H9 (cell line): ENCODE measurements at regions not wholly inside any gene's neighbourhood (a gene's known extent, or its start where the extent isn't known, plus 50 kb on each side); places are given as distances from the start of the nearest gene placed in this dataset.
A peak's percentile ranks its signal among the peaks of the same experiment; 100 is the strongest.

Source experiments
- DNase-seq: peaks from one replicate; pipeline ENCODE4 v3.0.0-alpha.2; 2017
- H2AFZ ChIP-seq: one replicate; pipeline ENCODE4 v1.6.1; 2013; ENCODE audit warnings: mild to moderate bottlenecking, low read length, control low read depth, moderate library complexity
- H2AK5ac ChIP-seq: 2 replicates; pipeline ENCODE4 v1.6.1; 2013; ENCODE audit warnings: low read length, control low read depth, mixed read lengths; ENCODE audit not compliant: insufficient read length
- H2BK120ac ChIP-seq: one replicate; pipeline ENCODE4 v1.6.1; 2013; ENCODE audit warnings: low read depth, mild to moderate bottlenecking, low read length, control low read depth, inconsistent platforms; ENCODE audit not compliant: poor library complexity, severe bottlenecking
- H2BK12ac ChIP-seq: 2 replicates; pipeline ENCODE4 v1.6.1; 2013; ENCODE audit warnings: low read length, control low read depth, mixed read lengths, low read depth; ENCODE audit not compliant: insufficient read length
- H2BK15ac ChIP-seq: 2 replicates; pipeline ENCODE4 v1.6.1; 2013; ENCODE audit warnings: low read depth, low read length, control low read depth
- H2BK20ac ChIP-seq: one replicate; pipeline ENCODE4 v1.6.1; 2013; ENCODE audit warnings: low read depth, mild to moderate bottlenecking, low read length, control low read depth, inconsistent platforms; ENCODE audit not compliant: poor library complexity, severe bottlenecking
- H2BK5ac ChIP-seq: 2 replicates; pipeline ENCODE4 v1.6.1; 2013; ENCODE audit warnings: low read length, control low read depth, mixed read lengths; ENCODE audit not compliant: insufficient read length
- H3K14ac ChIP-seq: 2 replicates; pipeline ENCODE4 v1.6.1; 2013; ENCODE audit warnings: low read length, control low read depth; ENCODE audit not compliant: insufficient read depth
- H3K18ac ChIP-seq: 2 replicates; pipeline ENCODE4 v1.6.1; 2013; ENCODE audit warnings: low read depth, mild to moderate bottlenecking, mixed read lengths, low read length, control low read depth; ENCODE audit not compliant: insufficient read length
- H3K23ac ChIP-seq: 2 replicates; pipeline ENCODE4 v1.6.1; 2013; ENCODE audit warnings: low read length, control low read depth, mixed read lengths, low read depth; ENCODE audit not compliant: insufficient read length
- H3K23me2 ChIP-seq: 2 replicates; pipeline ENCODE4 v1.6.1; 2013; ENCODE audit warnings: low read depth, mild to moderate bottlenecking, mixed read lengths, low read length, control low read depth; ENCODE audit not compliant: insufficient read length, poor library complexity, severe bottlenecking
- H3K27ac ChIP-seq: 2 replicates; pipeline ENCODE4 v1.5.1; 2013; ENCODE audit warnings: low read length, control low read depth, mixed read lengths, low read depth; ENCODE audit not compliant: insufficient read length
- H3K27me3 ChIP-seq: 2 replicates; pipeline ENCODE4 v1.6.1; 2013; ENCODE audit warnings: low read length, control low read depth, inconsistent platforms; ENCODE audit not compliant: insufficient read depth
- H3K4ac ChIP-seq: 2 replicates; pipeline ENCODE4 v1.6.1; 2013; ENCODE audit warnings: low read depth, mild to moderate bottlenecking, control low read depth, inconsistent platforms, low read length, moderate library complexity
- H3K4me1 ChIP-seq: 2 replicates; pipeline ENCODE4 v1.6.1; 2013; ENCODE audit warnings: low read length, control low read depth, inconsistent platforms; ENCODE audit not compliant: insufficient read depth
- H3K4me2 ChIP-seq: 2 replicates; pipeline ENCODE4 v1.6.1; 2013; ENCODE audit warnings: low read length, control low read depth, mixed read lengths; ENCODE audit not compliant: insufficient read length, insufficient read depth
- H3K56ac ChIP-seq: 2 replicates; pipeline ENCODE4 v1.6.1; 2013; ENCODE audit warnings: low read depth, mild to moderate bottlenecking, mixed read lengths, low read length, control low read depth; ENCODE audit not compliant: insufficient read length
- H3K79me1 ChIP-seq: 2 replicates; pipeline ENCODE4 v1.6.1; 2013; ENCODE audit warnings: low read depth, mild to moderate bottlenecking, moderate library complexity, low read length, control low read depth, inconsistent platforms; ENCODE audit not compliant: insufficient read depth, poor library complexity, severe bottlenecking
- H3K79me2 ChIP-seq: 2 replicates; pipeline ENCODE4 v1.6.1; 2013; ENCODE audit warnings: low read length, control low read depth, inconsistent platforms; ENCODE audit not compliant: insufficient read depth
- H3K9ac ChIP-seq: 2 replicates; pipeline ENCODE4 v1.6.1; 2013; ENCODE audit warnings: low read length, control low read depth, mixed read lengths; ENCODE audit not compliant: insufficient read length; ENCODE audit errors: extremely low read depth
- H3K9me3 ChIP-seq: one replicate; pipeline ENCODE4 v1.6.1; 2013; ENCODE audit warnings: low read depth, low read length, inconsistent platforms; ENCODE audit not compliant: control insufficient read depth
- H3T11ph ChIP-seq: one replicate; pipeline ENCODE4 v1.6.1; 2013; ENCODE audit warnings: mild to moderate bottlenecking, low read length, control low read depth, inconsistent platforms
- H4K20me1 ChIP-seq: one replicate; pipeline ENCODE4 v1.6.1; 2013; ENCODE audit not compliant: control insufficient read depth, insufficient read length, insufficient read depth
- H4K5ac ChIP-seq: 2 replicates; pipeline ENCODE4 v1.6.1; 2013; ENCODE audit warnings: low read depth, mild to moderate bottlenecking, mixed read lengths, low read length, control low read depth; ENCODE audit not compliant: insufficient read length
- H4K8ac ChIP-seq: replicated peaks from 2 replicates; pipeline ENCODE4 v1.6.1; 2013; ENCODE audit warnings: low read length, control low read depth, mixed read lengths, low read depth; ENCODE audit not compliant: insufficient read length
- H4K91ac ChIP-seq: 2 replicates; pipeline ENCODE4 v1.6.1; 2013; ENCODE audit warnings: low read depth, mild to moderate bottlenecking, moderate library complexity, mixed read lengths, low read length, control low read depth; ENCODE audit not compliant: insufficient read length
- H3K27ac Mint-ChIP-seq, 3 experiments: 2 replicates in 2 of 3; 3 replicates in 1 of 3; pipeline ENCODE4 v1.8.0; 2020 to 2021; ENCODE audit warnings: mixed read lengths in 3 of 3, mild to moderate bottlenecking in 1 of 3, moderate library complexity in 1 of 3
- H3K27me3 Mint-ChIP-seq: 2 replicates; pipeline ENCODE4 v1.8.0; 2021; ENCODE audit warnings: low read depth, mild to moderate bottlenecking, moderate library complexity, mixed read lengths
- H3K36me3 Mint-ChIP-seq, 3 experiments: 2 replicates in 2 of 3; 3 replicates in 1 of 3; pipeline ENCODE4 v1.8.0; 2020 to 2021; ENCODE audit warnings: low read depth in 3 of 3, mixed read lengths in 3 of 3; ENCODE audit not compliant: insufficient read depth in 1 of 3
- H3K4me1 Mint-ChIP-seq, 2 experiments: 2 replicates each; pipeline ENCODE4 v1.8.0; 2020; ENCODE audit warnings: mixed read lengths in 2 of 2
- H3K4me3 Mint-ChIP-seq, 2 experiments: 2 replicates in 1 of 2; 3 replicates in 1 of 2; pipeline ENCODE4 v1.8.0; 2020 to 2021; ENCODE audit warnings: mild to moderate bottlenecking in 2 of 2, mixed read lengths in 2 of 2, moderate library complexity in 1 of 2
- H3K9me3 Mint-ChIP-seq, 2 experiments: 2 replicates in 1 of 2; 3 replicates in 1 of 2; pipeline ENCODE4 v1.8.0; 2020; ENCODE audit warnings: mild to moderate bottlenecking in 2 of 2, mixed read lengths in 2 of 2, moderate library complexity in 1 of 2
- WGBS: extraction: QIAGEN DNeasy Blood & Tissue Kit; methylation state at CpG from one replicate; pipeline ENCODE4 v1.1.7; 2013; ENCODE audit warnings: missing lambda C conversion rate, low lambda C conversion rate, mixed read lengths; ENCODE audit not compliant: insufficient read length; ENCODE audit errors: extremely low coverage; 5-methylcytosine and 5-hydroxymethylcytosine counted together
- TF ChIP-seq, protein P1 (sequence below): fragments of 200-600 bp; sonication (generic); conservative IDR thresholded peaks from 3 replicates; pipeline ENCODE4 v1.8.0; 2021; ENCODE audit warnings: antibody characterized with exemption, mild to moderate bottlenecking

DNA sequence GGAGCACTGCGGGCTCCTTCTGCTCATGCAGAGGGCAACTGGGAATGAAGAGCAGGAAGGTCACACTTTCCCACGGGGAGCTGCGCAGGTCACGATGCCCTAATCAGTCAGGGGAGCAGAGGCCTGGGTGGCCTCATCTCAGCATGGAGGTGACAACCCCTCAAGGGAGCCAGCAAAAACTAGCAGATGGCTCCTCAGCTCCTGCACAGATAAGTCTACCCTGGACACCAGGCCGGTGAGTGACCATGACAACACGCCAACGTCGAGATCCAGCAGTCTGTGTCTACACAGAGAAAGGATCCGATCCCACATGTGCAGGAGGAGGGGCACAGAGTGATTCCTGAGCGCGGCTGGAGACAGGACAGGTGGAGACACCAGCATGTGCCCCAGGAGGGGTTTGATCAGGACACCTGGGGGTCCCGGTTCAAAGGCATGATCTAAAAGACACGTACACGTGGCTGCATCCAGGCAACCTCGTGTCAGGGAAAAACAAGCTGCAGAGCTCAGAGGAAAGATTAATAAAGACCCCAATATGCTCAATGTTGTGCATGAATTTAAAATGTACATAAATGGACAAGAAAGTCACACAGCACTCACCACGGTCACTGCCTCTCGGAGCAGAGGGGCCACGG is 153.7 kb upstream of the SFSWAP start:
- no peaks in the 10 kb centered on the region; the same call in none of the 2 replicates for H3K27me3 Mint-ChIP-seq
- Histone ChIP-seq H3K79me2 (no peaks in the 10 kb centered on the region), H3K4me1 (peaks cover 12% of the 10 kb centered on the region; the same call in 1 of the 2 replicates), H2AK5ac (no peak overlapping the region), H2AFZ (no peak overlapping the region), H4K20me1 (no peaks in the 10 kb centered on the region), H2BK20ac (no peak overlapping the region), H3K9me3 (no peaks in the 10 kb centered on the region), H2BK5ac (no peak overlapping the region), H3T11ph (no peak overlapping the region), H3K23me2 (no peaks in the 10 kb centered on the region), H2BK12ac (no peak overlapping the region), H3K79me1 (no peaks in the 10 kb centered on the region), H3K14ac (no peak overlapping the region; the same call in 1 of the 2 replicates), H3K18ac (no peak overlapping the region), H4K5ac (no peak overlapping the region), H2BK15ac (no peak overlapping the region), H3K56ac (no peak overlapping the region), H3K9ac (no peak overlapping the region), H4K91ac (no peak overlapping the region), H3K4me2 (no peak overlapping the region), H3K4ac (no peak overlapping the region), H3K27ac (no peak overlapping the region), H2BK120ac (no peak overlapping the region), H3K23ac (no peak overlapping the region), H4K8ac (no peak overlapping the region), H3K27me3 (no peaks in the 10 kb centered on the region)
- no peaks in the 10 kb centered on the region for H3K9me3 Mint-ChIP-seq
- peak overlapping the region in 1 of 3 experiments; percentile 19; a peak in 1 of 7 replicates for H3K27ac Mint-ChIP-seq
- no peak overlapping the region for H3K4me3 Mint-ChIP-seq
- peaks cover 16 to 22% of the 10 kb centered on the region in 2 experiments for H3K4me1 Mint-ChIP-seq
- TF ChIP-seq, protein P1, sequence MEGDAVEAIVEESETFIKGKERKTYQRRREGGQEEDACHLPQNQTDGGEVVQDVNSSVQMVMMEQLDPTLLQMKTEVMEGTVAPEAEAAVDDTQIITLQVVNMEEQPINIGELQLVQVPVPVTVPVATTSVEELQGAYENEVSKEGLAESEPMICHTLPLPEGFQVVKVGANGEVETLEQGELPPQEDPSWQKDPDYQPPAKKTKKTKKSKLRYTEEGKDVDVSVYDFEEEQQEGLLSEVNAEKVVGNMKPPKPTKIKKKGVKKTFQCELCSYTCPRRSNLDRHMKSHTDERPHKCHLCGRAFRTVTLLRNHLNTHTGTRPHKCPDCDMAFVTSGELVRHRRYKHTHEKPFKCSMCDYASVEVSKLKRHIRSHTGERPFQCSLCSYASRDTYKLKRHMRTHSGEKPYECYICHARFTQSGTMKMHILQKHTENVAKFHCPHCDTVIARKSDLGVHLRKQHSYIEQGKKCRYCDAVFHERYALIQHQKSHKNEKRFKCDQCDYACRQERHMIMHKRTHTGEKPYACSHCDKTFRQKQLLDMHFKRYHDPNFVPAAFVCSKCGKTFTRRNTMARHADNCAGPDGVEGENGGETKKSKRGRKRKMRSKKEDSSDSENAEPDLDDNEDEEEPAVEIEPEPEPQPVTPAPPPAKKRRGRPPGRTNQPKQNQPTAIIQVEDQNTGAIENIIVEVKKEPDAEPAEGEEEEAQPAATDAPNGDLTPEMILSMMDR, result no peak
- no peak for DNase-seq
- no CpG with 5 or more reads among the region's 18 CpGs for WGBS
- H3K36me3 Mint-ChIP-seq, result no peaks in the 10 kb centered on the region; a peak in 1 of 7 replicates
